ENCODE measurements at regions not wholly inside any gene's neighbourhood (a gene's known extent, or its start where the extent isn't known, plus 50 kb on each side); places are given as distances from the start of the nearest gene placed in this dataset.

DNA sequence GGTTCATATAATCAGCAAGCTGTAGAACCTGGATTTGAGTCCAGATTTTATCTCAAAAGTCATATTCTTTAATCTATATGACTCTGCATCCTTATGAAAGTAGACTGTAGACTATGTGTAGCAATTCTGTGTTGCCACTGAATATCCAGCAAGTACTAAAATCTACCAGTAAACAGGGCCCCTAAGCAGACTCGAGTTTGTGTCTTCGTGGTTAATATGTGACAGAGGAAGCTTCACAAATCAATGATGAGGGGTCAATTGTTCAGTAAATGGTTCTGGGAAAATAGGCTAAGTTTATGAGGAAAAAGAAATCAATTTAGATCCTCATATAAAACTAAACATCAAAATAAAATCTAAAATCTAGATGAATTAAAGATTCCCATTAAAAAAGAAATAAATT lies 648.5 kb upstream of the KIRREL3 start:
- no peak overlapping the region for H3K4me3 ChIP-seq (ENCODE audit: low read depth, low read length)
- TF ChIP-seq, protein P1, sequence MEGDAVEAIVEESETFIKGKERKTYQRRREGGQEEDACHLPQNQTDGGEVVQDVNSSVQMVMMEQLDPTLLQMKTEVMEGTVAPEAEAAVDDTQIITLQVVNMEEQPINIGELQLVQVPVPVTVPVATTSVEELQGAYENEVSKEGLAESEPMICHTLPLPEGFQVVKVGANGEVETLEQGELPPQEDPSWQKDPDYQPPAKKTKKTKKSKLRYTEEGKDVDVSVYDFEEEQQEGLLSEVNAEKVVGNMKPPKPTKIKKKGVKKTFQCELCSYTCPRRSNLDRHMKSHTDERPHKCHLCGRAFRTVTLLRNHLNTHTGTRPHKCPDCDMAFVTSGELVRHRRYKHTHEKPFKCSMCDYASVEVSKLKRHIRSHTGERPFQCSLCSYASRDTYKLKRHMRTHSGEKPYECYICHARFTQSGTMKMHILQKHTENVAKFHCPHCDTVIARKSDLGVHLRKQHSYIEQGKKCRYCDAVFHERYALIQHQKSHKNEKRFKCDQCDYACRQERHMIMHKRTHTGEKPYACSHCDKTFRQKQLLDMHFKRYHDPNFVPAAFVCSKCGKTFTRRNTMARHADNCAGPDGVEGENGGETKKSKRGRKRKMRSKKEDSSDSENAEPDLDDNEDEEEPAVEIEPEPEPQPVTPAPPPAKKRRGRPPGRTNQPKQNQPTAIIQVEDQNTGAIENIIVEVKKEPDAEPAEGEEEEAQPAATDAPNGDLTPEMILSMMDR (IDR thresholded peaks at IDR 0.05; ENCODE audit: insufficient read depth, low read depth, low read length): no peak
- DNase-seq (ENCODE audit: low read depth): no peak

DNA sequence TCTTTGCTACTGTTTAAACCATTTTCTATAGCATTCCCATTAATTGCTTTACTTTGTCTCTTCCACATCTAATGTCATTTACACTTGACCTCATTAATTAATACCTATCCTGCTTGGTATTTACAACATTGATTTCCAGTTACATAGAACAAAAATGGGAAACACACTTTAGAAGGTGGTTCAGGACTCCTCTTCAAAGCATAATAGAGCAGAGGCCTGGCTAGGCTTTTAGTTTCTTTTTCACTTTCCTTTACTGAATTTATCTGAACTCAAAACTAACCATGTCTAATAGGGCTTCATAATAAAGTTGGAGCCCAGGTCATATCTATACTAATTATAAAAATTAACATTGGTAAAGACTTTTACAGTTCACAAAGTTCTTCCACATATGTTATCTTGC lies 648.0 kb upstream of the KIRREL3 start:
- TF ChIP-seq, protein P1 (IDR thresholded peaks at IDR 0.05; ENCODE audit: insufficient read depth, low read depth, low read length): no peak
- no peak overlapping the region for H3K4me3 ChIP-seq (ENCODE audit: low read depth, low read length)
- DNase-seq (ENCODE audit: low read depth): no peak

DNA sequence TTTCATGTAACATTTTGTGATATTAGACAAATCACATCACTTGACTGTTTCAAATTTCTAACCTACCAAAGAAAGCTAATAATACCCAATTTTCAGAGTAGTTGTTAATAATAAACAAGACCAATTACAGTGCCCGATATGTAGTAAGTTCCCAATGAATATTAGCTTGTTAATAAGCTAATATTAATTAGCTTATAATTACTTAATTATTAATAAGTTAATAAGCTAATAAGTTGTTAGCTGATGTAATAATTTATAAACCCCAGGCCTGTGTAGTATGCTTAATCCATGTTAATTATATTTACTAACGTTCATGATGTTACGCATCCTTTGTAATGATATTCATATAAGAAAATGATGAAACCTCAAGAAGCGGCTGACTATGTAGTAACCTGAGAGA lies 643.8 kb upstream of the KIRREL3 start:
- no peak overlapping the region for H3K4me3 ChIP-seq (ENCODE audit: low read depth, low read length)
- TF ChIP-seq, protein P1 (IDR thresholded peaks at IDR 0.05; ENCODE audit: insufficient read depth, low read depth, low read length): no peak
- no peak for DNase-seq (ENCODE audit: low read depth)

DNA sequence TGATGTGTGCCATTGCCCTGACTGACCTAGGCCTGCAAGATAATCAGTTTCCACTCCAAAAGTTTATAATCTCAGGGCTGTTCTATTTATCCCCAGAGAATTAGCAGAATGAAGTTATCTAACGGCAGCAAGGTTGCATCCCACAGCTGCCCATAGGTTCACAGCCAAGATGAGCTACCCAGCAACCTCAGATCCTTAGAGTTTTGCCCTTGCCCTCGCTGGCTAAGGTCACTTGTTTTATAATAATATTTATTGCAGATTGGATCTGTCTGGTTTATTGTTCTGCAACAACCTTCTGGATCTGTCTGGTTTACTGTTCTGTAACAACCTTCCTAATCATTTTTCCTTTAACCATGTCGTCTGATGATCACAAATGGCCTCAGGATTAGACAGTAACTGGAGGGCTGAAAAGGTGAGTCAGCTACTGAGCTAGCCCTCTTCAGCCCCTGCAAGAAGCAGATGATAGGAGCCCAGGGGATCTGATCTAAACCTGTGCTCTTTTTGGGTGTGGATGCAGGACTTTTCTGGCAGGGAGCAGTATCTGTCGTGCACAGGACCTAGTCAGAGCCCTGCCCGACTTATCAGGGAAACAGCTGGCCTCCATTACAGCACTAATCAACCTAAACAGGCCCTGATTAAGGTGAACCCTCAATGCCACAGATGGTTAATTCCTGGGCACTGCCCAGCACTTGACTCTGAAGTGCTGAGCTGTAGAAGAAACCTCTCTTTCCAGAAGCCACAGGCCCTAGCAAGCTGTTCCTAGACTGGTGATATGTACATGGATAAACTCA lies 642.9 kb upstream of the KIRREL3 start:
- no peak for DNase-seq (ENCODE audit: low read depth)
- no peak overlapping the region for H3K4me3 ChIP-seq (ENCODE audit: low read depth, low read length)
- TF ChIP-seq, protein P1 (IDR thresholded peaks at IDR 0.05; ENCODE audit: insufficient read depth, low read depth, low read length): no peak

DNA sequence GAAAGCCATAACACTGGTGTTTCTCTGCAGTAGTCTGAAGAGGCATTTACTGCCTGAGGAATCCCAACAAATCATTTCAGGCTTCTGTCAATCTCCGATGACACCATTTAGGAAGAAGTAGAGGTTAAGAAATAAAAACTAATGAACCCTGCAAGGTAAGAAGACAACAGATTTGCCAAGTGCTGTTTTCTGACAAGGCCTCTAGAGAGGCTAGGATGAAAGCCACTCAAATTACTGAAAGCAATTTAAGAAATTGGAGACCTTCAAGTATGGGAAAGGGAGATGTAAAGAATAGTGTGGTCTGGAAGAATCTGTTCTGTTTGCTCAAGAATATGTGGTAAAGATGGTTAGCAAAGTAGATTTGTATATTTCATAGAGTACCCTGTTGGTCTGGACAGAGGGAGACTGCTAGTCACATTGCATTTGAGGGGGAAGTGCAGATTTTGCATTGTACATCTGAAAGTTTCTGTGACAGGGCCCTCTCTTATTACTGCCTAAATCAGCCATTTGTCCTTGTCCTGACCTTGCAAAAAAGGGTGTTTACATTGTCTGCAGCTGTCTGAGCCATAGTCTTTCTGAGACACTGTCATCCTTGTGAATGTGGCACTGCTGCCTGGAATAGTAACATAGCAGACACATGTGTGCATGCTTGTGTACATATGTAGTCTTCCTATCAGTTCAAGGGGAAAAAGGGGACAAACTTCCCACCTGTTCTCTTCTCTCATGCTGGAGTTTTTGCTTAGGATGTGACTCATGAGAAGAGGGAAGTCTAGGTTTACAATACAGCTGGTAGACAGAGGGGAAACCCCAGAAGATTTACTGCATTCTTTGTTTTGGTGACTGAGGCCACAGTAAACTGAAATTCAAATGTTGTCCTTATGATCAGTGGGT lies 640.2 kb upstream of the KIRREL3 start:
- H3K4me3 ChIP-seq (ENCODE audit: low read depth, low read length): no peak overlapping the region
- TF ChIP-seq, protein P1 (IDR thresholded peaks at IDR 0.05; ENCODE audit: insufficient read depth, low read depth, low read length): no peak
- no peak for DNase-seq (ENCODE audit: low read depth)

DNA sequence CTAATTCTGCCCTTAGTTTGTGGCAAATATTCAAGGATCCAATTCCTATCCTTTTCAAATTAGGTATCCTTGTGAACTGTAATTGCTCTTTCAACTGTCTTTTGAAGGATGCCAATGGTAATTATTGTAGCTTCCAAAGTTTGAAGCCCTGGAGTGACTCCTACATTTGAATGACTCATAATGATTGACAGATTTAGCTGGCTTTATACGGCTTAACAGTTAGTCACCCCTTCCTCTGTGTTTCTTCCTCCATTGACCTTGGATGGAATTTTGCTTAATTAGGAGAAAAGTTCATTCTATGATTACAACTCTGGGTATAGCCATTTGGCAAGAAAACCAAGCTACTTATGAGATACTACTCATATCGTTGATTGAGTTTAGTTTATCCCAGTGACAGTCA lies 639.3 kb upstream of the KIRREL3 start:
- DNase-seq (ENCODE audit: low read depth): no peak
- no peak overlapping the region for H3K4me3 ChIP-seq (ENCODE audit: low read depth, low read length)
- TF ChIP-seq, protein P1 (IDR thresholded peaks at IDR 0.05; ENCODE audit: insufficient read depth, low read depth, low read length): no peak

Data from fibroblast of villous mesenchyme (primary cell).